WTC11 (cell line): ENCODE measurements at regions not wholly inside any gene's neighbourhood (a gene's known extent, or its start where the extent isn't known, plus 50 kb on each side); places are given as distances from the start of the nearest gene placed in this dataset.

Experiments used
- ATAC-seq: fragments of 200-7000 bp; cut with Tn5 transposase; 2 replicates; pipeline ENCODE4 v1.10.0; 2021; ENCODE audit warnings: mild to moderate bottlenecking, moderate library complexity
- CTCF ChIA-PET: fragments of 300-600 bp; sonication (Branson Sonifier 250); formaldehyde crosslinking; loops from one replicate; lab custom pipeline; 2021; ENCODE audit warnings: antibody characterized with exemption; lab: Charles Lee
- POLR2A ChIA-PET: fragments of 350-600 bp; sonication (Branson Sonifier 250); formaldehyde crosslinking; loops from one replicate; lab custom pipeline; 2021; ENCODE audit warnings: antibody characterized with exemption; lab: Charles Lee
- DNase-seq: peaks from one replicate; pipeline ENCODE4 v3.0.0; 2021; ENCODE audit warnings: low spot score
- H3K27ac Mint-ChIP-seq: 2 replicates; pipeline ENCODE4 v1.8.0; 2021; ENCODE audit warnings: mixed read lengths
- H3K27me3 Mint-ChIP-seq: 2 replicates; pipeline ENCODE4 v1.8.0; 2021; ENCODE audit warnings: low read depth, mild to moderate bottlenecking, moderate library complexity, mixed read lengths
- H3K36me3 Mint-ChIP-seq: 2 replicates; pipeline ENCODE4 v1.8.0; 2021; ENCODE audit warnings: mixed read lengths
- H3K4me1 Mint-ChIP-seq: 2 replicates; pipeline ENCODE4 v1.8.0; 2022; ENCODE audit warnings: mixed read lengths
- H3K4me3 Mint-ChIP-seq: 2 replicates; pipeline ENCODE4 v1.8.0; 2021; ENCODE audit warnings: mild to moderate bottlenecking, moderate library complexity, mixed read lengths
- H3K9me3 Mint-ChIP-seq: 2 replicates; pipeline ENCODE4 v1.8.0; 2021; ENCODE audit warnings: mixed read lengths
- ATF3 ChIP-seq: sonication (generic); formaldehyde crosslinking; conservative IDR thresholded peaks from 2 replicates; pipeline ENCODE4 v1.8.1; 2022; ENCODE audit warnings: mild to moderate bottlenecking, missing genetic modification reagents
- CREB1 ChIP-seq: sonication (generic); formaldehyde crosslinking; IDR thresholded peaks from 2 replicates; pipeline ENCODE4 v1.8.0; 2023; ENCODE audit warnings: mild to moderate bottlenecking, missing genetic modification reagents
- E2F4 ChIP-seq: sonication (generic); formaldehyde crosslinking; IDR thresholded peaks from 2 replicates; pipeline ENCODE4 v1.8.1; 2022; ENCODE audit warnings: low read depth, mild to moderate bottlenecking, moderate library complexity, missing genetic modification reagents, borderline replicate concordance
- ERG ChIP-seq: fragments of 250-450 bp; sonication (Bioruptor Pico); IDR thresholded peaks from 2 replicates; pipeline ENCODE4 v1.8.0; 2021; ENCODE audit warnings: mild to moderate bottlenecking
- FOXJ3 ChIP-seq: sonication (generic); formaldehyde crosslinking; IDR thresholded peaks from 2 replicates; pipeline ENCODE4 v1.9.0; 2021; ENCODE audit warnings: missing genetic modification reagents, mild to moderate bottlenecking, borderline replicate concordance
- JAZF1 ChIP-seq: fragments of 250-450 bp; sonication (Bioruptor Pico); IDR thresholded peaks from 2 replicates; pipeline ENCODE4 v1.9.0; 2021; ENCODE audit warnings: moderate library complexity, mild to moderate bottlenecking, inconsistent platforms
- KAT7 ChIP-seq: sonication (generic); formaldehyde crosslinking; IDR thresholded peaks from 2 replicates; pipeline ENCODE4 v1.8.1; 2023; ENCODE audit warnings: missing genetic modification reagents, mild to moderate bottlenecking, borderline replicate concordance
- NFE2L1 ChIP-seq: sonication (generic); formaldehyde crosslinking; IDR thresholded peaks from 2 replicates; pipeline ENCODE4 v1.8.1; 2023; ENCODE audit warnings: missing genetic modification reagents
- NR1H2 ChIP-seq: sonication (generic); formaldehyde crosslinking; IDR thresholded peaks from 2 replicates; pipeline ENCODE4 v1.9.0; 2021; ENCODE audit warnings: mild to moderate bottlenecking, moderate library complexity, missing genetic modification reagents
- OVOL2 ChIP-seq: fragments of 250-450 bp; sonication (Bioruptor Pico); IDR thresholded peaks from 2 replicates; pipeline ENCODE4 v1.9.0; 2021; ENCODE audit warnings: mild to moderate bottlenecking, borderline replicate concordance
- SOX15 ChIP-seq: fragments of 250-450 bp; sonication (Bioruptor Pico); IDR thresholded peaks from 2 replicates; pipeline ENCODE4 v1.9.0; 2021; ENCODE audit warnings: mild to moderate bottlenecking
- TEAD4 ChIP-seq: sonication (generic); formaldehyde crosslinking; IDR thresholded peaks from 2 replicates; pipeline ENCODE4 v1.8.0; 2022; ENCODE audit warnings: mild to moderate bottlenecking, missing genetic modification reagents
- ZBTB21 ChIP-seq: sonication (generic); formaldehyde crosslinking; IDR thresholded peaks from 2 replicates; pipeline ENCODE4 v1.8.1; 2023; ENCODE audit warnings: mild to moderate bottlenecking, missing genetic modification reagents, borderline replicate concordance
- ZNF138 ChIP-seq: sonication (generic); formaldehyde crosslinking; conservative IDR thresholded peaks from 2 replicates; pipeline ENCODE4 v1.8.1; 2022; ENCODE audit warnings: mild to moderate bottlenecking, moderate library complexity, missing genetic modification reagents
- ZNF416 ChIP-seq: fragments of 250-450 bp; sonication (Bioruptor Pico); IDR thresholded peaks from 2 replicates; pipeline ENCODE4 v1.9.0; 2021; ENCODE audit warnings: mild to moderate bottlenecking, inconsistent platforms
- TF ChIP-seq, protein P1 (sequence below): sonication (generic); formaldehyde crosslinking; IDR thresholded peaks from 2 replicates; pipeline ENCODE4 v1.8.0; 2023; ENCODE audit warnings: mild to moderate bottlenecking, missing genetic modification reagents
- TF ChIP-seq, protein P2 (sequence below): sonication (generic); formaldehyde crosslinking; IDR thresholded peaks from 2 replicates; pipeline ENCODE4 v1.8.1; 2023; ENCODE audit warnings: mild to moderate bottlenecking, missing genetic modification reagents, moderate library complexity
- TF ChIP-seq, protein P3 (sequence below): sonication (generic); formaldehyde crosslinking; IDR thresholded peaks from 2 replicates; pipeline ENCODE4 v1.8.0; 2022; ENCODE audit warnings: mild to moderate bottlenecking, missing genetic modification reagents
- TF ChIP-seq, protein P4 (sequence below): sonication (generic); formaldehyde crosslinking; IDR thresholded peaks from 2 replicates; pipeline ENCODE4 v1.8.1; 2022; ENCODE audit warnings: missing genetic modification reagents, borderline replicate concordance

- DNase-seq (peak; percentile 14), ATAC-seq (no peak)
- ChIA-PET POLR2A (no interaction called here), CTCF (no interaction called here)
- Mint-ChIP-seq H3K4me1 (peaks cover 16% of the 10 kb centered on the region), H3K36me3 (peaks cover 13% of the 10 kb centered on the region; the same call in 1 of the 2 replicates)
- TF ChIP-seq KAT7 (no peak), TEAD4 (CRISPR knock-in tag) (no peak), E2F4 (CRISPR knock-in tag) (no peak), JAZF1 (CRISPR knock-in tag) (no peak), NFE2L1 (CRISPR knock-in tag) (no peak), OVOL2 (CRISPR knock-in tag) (no peak), FOXJ3 (CRISPR knock-in tag) (no peak), ERG (no peak), ZBTB21 (CRISPR knock-in tag) (no peak), ZNF138 (no peak), CREB1 (CRISPR knock-in tag) (no peak), SOX15 (no peak), ATF3 (CRISPR knock-in tag) (no peak), NR1H2 (CRISPR knock-in tag) (no peak), ZNF416 (no peak)
- TF ChIP-seq, protein P1, sequence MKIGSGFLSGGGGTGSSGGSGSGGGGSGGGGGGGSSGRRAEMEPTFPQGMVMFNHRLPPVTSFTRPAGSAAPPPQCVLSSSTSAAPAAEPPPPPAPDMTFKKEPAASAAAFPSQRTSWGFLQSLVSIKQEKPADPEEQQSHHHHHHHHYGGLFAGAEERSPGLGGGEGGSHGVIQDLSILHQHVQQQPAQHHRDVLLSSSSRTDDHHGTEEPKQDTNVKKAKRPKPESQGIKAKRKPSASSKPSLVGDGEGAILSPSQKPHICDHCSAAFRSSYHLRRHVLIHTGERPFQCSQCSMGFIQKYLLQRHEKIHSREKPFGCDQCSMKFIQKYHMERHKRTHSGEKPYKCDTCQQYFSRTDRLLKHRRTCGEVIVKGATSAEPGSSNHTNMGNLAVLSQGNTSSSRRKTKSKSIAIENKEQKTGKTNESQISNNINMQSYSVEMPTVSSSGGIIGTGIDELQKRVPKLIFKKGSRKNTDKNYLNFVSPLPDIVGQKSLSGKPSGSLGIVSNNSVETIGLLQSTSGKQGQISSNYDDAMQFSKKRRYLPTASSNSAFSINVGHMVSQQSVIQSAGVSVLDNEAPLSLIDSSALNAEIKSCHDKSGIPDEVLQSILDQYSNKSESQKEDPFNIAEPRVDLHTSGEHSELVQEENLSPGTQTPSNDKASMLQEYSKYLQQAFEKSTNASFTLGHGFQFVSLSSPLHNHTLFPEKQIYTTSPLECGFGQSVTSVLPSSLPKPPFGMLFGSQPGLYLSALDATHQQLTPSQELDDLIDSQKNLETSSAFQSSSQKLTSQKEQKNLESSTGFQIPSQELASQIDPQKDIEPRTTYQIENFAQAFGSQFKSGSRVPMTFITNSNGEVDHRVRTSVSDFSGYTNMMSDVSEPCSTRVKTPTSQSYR (CRISPR knock-in tag) = no peak
- TF ChIP-seq, protein P2, sequence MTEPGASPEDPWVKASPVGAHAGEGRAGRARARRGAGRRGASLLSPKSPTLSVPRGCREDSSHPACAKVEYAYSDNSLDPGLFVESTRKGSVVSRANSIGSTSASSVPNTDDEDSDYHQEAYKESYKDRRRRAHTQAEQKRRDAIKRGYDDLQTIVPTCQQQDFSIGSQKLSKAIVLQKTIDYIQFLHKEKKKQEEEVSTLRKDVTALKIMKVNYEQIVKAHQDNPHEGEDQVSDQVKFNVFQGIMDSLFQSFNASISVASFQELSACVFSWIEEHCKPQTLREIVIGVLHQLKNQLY = no peak
- TF ChIP-seq, protein P3, sequence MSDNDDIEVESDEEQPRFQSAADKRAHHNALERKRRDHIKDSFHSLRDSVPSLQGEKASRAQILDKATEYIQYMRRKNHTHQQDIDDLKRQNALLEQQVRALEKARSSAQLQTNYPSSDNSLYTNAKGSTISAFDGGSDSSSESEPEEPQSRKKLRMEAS (CRISPR knock-in tag) = no peak
- TF ChIP-seq, protein P4, sequence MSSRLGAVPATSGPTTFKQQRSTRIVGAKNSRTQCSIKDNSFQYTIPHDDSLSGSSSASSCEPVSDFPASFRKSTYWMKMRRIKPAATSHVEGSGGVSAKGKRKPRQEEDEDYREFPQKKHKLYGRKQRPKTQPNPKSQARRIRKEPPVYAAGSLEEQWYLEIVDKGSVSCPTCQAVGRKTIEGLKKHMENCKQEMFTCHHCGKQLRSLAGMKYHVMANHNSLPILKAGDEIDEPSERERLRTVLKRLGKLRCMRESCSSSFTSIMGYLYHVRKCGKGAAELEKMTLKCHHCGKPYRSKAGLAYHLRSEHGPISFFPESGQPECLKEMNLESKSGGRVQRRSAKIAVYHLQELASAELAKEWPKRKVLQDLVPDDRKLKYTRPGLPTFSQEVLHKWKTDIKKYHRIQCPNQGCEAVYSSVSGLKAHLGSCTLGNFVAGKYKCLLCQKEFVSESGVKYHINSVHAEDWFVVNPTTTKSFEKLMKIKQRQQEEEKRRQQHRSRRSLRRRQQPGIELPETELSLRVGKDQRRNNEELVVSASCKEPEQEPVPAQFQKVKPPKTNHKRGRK (CRISPR knock-in tag) = no peak
- TF ChIP-seq, all 79 proteins: peak for 0
- H3K4me3 Mint-ChIP-seq = no peak overlapping the region
- no peaks in the 10 kb centered on the region for H3K27me3 Mint-ChIP-seq
- no peak overlapping the region for H3K27ac Mint-ChIP-seq
- H3K9me3 Mint-ChIP-seq = peaks cover 22% of the 10 kb centered on the region
Observed at GRCh38 chr12:94057262-94058151, 90.9 kb upstream of the PLXNC1 start.
